22Rv1 (cell line): ENCODE measurements at regions not wholly inside any gene's neighbourhood (a gene's known extent, or its start where the extent isn't known, plus 50 kb on each side); places are given as distances from the start of the nearest gene placed in this dataset.

Experiments used
- CTCF ChIP-seq: fragments of 450-650 bp; IDR thresholded peaks from 2 replicates; pipeline ENCODE4 v1.5.1; 2017; ENCODE audit warnings: mild to moderate bottlenecking
- ZFX ChIP-seq: fragments of 450-650 bp; IDR thresholded peaks from 2 replicates; pipeline ENCODE4 v1.6.1; 2017; ENCODE audit warnings: antibody characterized with exemption, borderline replicate concordance

- no peak for TF ChIP-seq CTCF
- TF ChIP-seq ZFX: no peak
Measured at GRCh38 chr11:105357146-105357545, 217.6 kb upstream of the CARD18 start.
